Activated CD4-positive, alpha-beta T cell treated with anti-CD3 and anti-CD28 coated beads, Interleukin-2, amount 10 ng/mL, durations not matched to agents 7 days and 5 days (primary cell): ENCODE measurements at regions not wholly inside any gene's neighbourhood (a gene's known extent, or its start where the extent isn't known, plus 50 kb on each side); places are given as distances from the start of the nearest gene placed in this dataset.

ENCODE experiments used
- CTCF ChIA-PET: fragments of 350-600 bp; sonication (Branson Sonifier 250); formaldehyde crosslinking; loops from one replicate; lab custom pipeline; 2021; ENCODE audit warnings: antibody characterized with exemption; lab: Charles Lee
- POLR2A ChIA-PET: fragments of 350-600 bp; sonication (Branson Sonifier 250); formaldehyde crosslinking; loops from one replicate; lab custom pipeline; 2021; ENCODE audit warnings: antibody characterized with exemption; lab: Charles Lee
- DNase-seq: peaks from one replicate; pipeline ENCODE4 v3.0.0-alpha.2; 2020
- H3K27ac Mint-ChIP-seq: one replicate; pipeline ENCODE4 v1.8.0; 2021; ENCODE audit warnings: mild to moderate bottlenecking, moderate library complexity, mixed read lengths
- H3K27me3 Mint-ChIP-seq: one replicate; pipeline ENCODE4 v1.8.0; 2021; ENCODE audit warnings: mixed read lengths
- H3K36me3 Mint-ChIP-seq: one replicate; pipeline ENCODE4 v1.8.0; 2021; ENCODE audit warnings: low read depth, mixed read lengths
- H3K4me1 Mint-ChIP-seq: one replicate; pipeline ENCODE4 v1.8.0; 2021; ENCODE audit warnings: mixed read lengths
- H3K4me3 Mint-ChIP-seq: one replicate; pipeline ENCODE4 v1.8.0; 2021; ENCODE audit warnings: mild to moderate bottlenecking, moderate library complexity, mixed read lengths
- H3K9me3 Mint-ChIP-seq: one replicate; pipeline ENCODE4 v1.8.0; 2021; ENCODE audit warnings: mixed read lengths

GRCh38 chr12:66051361-66051760 is 79.2 kb downstream of the LLPH start:
- no peak for DNase-seq
- CTCF ChIA-PET: no interaction called here
- no peaks in the 10 kb centered on the region for H3K4me1 Mint-ChIP-seq
- H3K9me3 Mint-ChIP-seq: no peaks in the 10 kb centered on the region
- H3K36me3 Mint-ChIP-seq: no peaks in the 10 kb centered on the region
- no peak overlapping the region for H3K4me3 Mint-ChIP-seq
- H3K27me3 Mint-ChIP-seq: peaks cover 21% of the 10 kb centered on the region
- H3K27ac Mint-ChIP-seq: no peak overlapping the region
- POLR2A ChIA-PET: no interaction called here

GRCh38 chr12:66050610-66051009 is 79.9 kb downstream of the LLPH start:
- H3K27ac Mint-ChIP-seq: no peak overlapping the region
- ChIA-PET CTCF (no interaction called here), POLR2A (no interaction called here)
- DNase-seq: no peak
- peaks cover 17% of the 10 kb centered on the region for H3K27me3 Mint-ChIP-seq
- no peak overlapping the region for H3K4me3 Mint-ChIP-seq
- H3K9me3 Mint-ChIP-seq: no peaks in the 10 kb centered on the region
- no peaks in the 10 kb centered on the region for H3K36me3 Mint-ChIP-seq
- no peaks in the 10 kb centered on the region for H3K4me1 Mint-ChIP-seq

GRCh38 chr12:66050283-66050576 is 80.3 kb downstream of the LLPH start:
- H3K4me1 Mint-ChIP-seq: no peaks in the 10 kb centered on the region
- H3K4me3 Mint-ChIP-seq: no peak overlapping the region
- no peaks in the 10 kb centered on the region for H3K36me3 Mint-ChIP-seq
- H3K9me3 Mint-ChIP-seq: no peaks in the 10 kb centered on the region
- CTCF ChIA-PET: no interaction called here
- POLR2A ChIA-PET: no interaction called here
- no peak overlapping the region for H3K27ac Mint-ChIP-seq
- H3K27me3 Mint-ChIP-seq: peaks cover 17% of the 10 kb centered on the region
- DNase-seq: no peak

- no peak overlapping the region for H3K4me3 Mint-ChIP-seq
- POLR2A ChIA-PET: no interaction called here
- H3K9me3 Mint-ChIP-seq: no peaks in the 10 kb centered on the region
- H3K27me3 Mint-ChIP-seq: peaks cover 17% of the 10 kb centered on the region
- no peaks in the 10 kb centered on the region for H3K4me1 Mint-ChIP-seq
- DNase-seq: no peak
- no peak overlapping the region for H3K27ac Mint-ChIP-seq
- CTCF ChIA-PET: no interaction called here
- H3K36me3 Mint-ChIP-seq: no peaks in the 10 kb centered on the region
Observed at GRCh38 chr12:66049538-66050282, 80.8 kb downstream of the LLPH start.

- Mint-ChIP-seq H3K4me1 (no peaks in the 10 kb centered on the region), H3K27me3 (peaks cover 16% of the 10 kb centered on the region), H3K9me3 (no peaks in the 10 kb centered on the region), H3K27ac (no peak overlapping the region), H3K4me3 (no peak overlapping the region), H3K36me3 (no peaks in the 10 kb centered on the region)
- ChIA-PET CTCF (no interaction called here), POLR2A (no interaction called here)
- DNase-seq: no peak
Observed at GRCh38 chr12:66048835-66049537, 81.6 kb downstream of the LLPH start.

- Mint-ChIP-seq H3K27me3 (peaks cover 11% of the 10 kb centered on the region), H3K9me3 (no peaks in the 10 kb centered on the region), H3K27ac (no peak overlapping the region), H3K36me3 (no peaks in the 10 kb centered on the region), H3K4me1 (no peaks in the 10 kb centered on the region), H3K4me3 (no peak overlapping the region)
- CTCF ChIA-PET: no interaction called here
- POLR2A ChIA-PET: no interaction called here
- DNase-seq: no peak
Observed at GRCh38 chr12:66048218-66048834, 82.2 kb downstream of the LLPH start.

- H3K36me3 Mint-ChIP-seq: no peaks in the 10 kb centered on the region
Observed at GRCh38 chr12:66047411-66048021, 83.0 kb downstream of the LLPH start.

GRCh38 chr12:66045506-66045905 is 85.0 kb downstream of the LLPH start:
- CTCF ChIA-PET: no interaction called here
- H3K27ac Mint-ChIP-seq: no peak overlapping the region
- POLR2A ChIA-PET: no interaction called here
- peaks cover 1% of the 10 kb centered on the region for H3K27me3 Mint-ChIP-seq
- no peak overlapping the region for H3K4me3 Mint-ChIP-seq
- no peaks in the 10 kb centered on the region for H3K36me3 Mint-ChIP-seq
- H3K4me1 Mint-ChIP-seq: no peaks in the 10 kb centered on the region
- no peaks in the 10 kb centered on the region for H3K9me3 Mint-ChIP-seq
- DNase-seq: no peak

More at GRCh38 chr12:66047411-66048021, 83.0 kb downstream of the LLPH start:
- Mint-ChIP-seq H3K4me3 (no peak overlapping the region), H3K27ac (no peak overlapping the region), H3K27me3 (peaks cover 6% of the 10 kb centered on the region), H3K9me3 (no peaks in the 10 kb centered on the region), H3K4me1 (no peaks in the 10 kb centered on the region)
- DNase-seq: no peak
- CTCF ChIA-PET: no interaction called here
- POLR2A ChIA-PET: no interaction called here

- no peak for DNase-seq
- Mint-ChIP-seq H3K27ac (no peak overlapping the region), H3K9me3 (no peaks in the 10 kb centered on the region), H3K36me3 (no peaks in the 10 kb centered on the region), H3K4me1 (no peaks in the 10 kb centered on the region), H3K27me3 (no peaks in the 10 kb centered on the region), H3K4me3 (no peak overlapping the region)
- ChIA-PET POLR2A (no interaction called here), CTCF (no interaction called here)
Observed at GRCh38 chr12:66044731-66045130, 85.8 kb downstream of the LLPH start.

GRCh38 chr12:66043035-66043434 is 87.5 kb downstream of the LLPH start:
- ChIA-PET CTCF (no interaction called here), POLR2A (no interaction called here)
- H3K4me1 Mint-ChIP-seq: no peaks in the 10 kb centered on the region
- DNase-seq: no peak
- no peak overlapping the region for H3K4me3 Mint-ChIP-seq
- H3K9me3 Mint-ChIP-seq: no peaks in the 10 kb centered on the region
- H3K27me3 Mint-ChIP-seq: no peaks in the 10 kb centered on the region
- H3K27ac Mint-ChIP-seq: no peak overlapping the region
- H3K36me3 Mint-ChIP-seq: no peaks in the 10 kb centered on the region

- Mint-ChIP-seq H3K27me3 (no peaks in the 10 kb centered on the region), H3K4me3 (no peak overlapping the region), H3K36me3 (no peaks in the 10 kb centered on the region), H3K27ac (no peak overlapping the region), H3K9me3 (no peaks in the 10 kb centered on the region), H3K4me1 (no peaks in the 10 kb centered on the region)
- no peak for DNase-seq
- POLR2A ChIA-PET: no interaction called here
- CTCF ChIA-PET: no interaction called here
Observed at GRCh38 chr12:66041651-66042363, 88.7 kb downstream of the LLPH start.

- Mint-ChIP-seq H3K27me3 (peaks cover 11% of the 10 kb centered on the region), H3K9me3 (no peaks in the 10 kb centered on the region), H3K4me3 (no peak overlapping the region), H3K27ac (no peak overlapping the region), H3K36me3 (no peaks in the 10 kb centered on the region), H3K4me1 (no peaks in the 10 kb centered on the region)
- DNase-seq: no peak
- CTCF ChIA-PET: no interaction called here
- POLR2A ChIA-PET: no interaction called here
Observed at GRCh38 chr12:66036317-66036716, 94.2 kb downstream of the LLPH start.
